NK-92 treated with Interleukin-12 subunit alpha and Interleukin-12 subunit beta, amount 100 ng/mL, for 24 hours (cell line): ENCODE measurements at regions not wholly inside any gene's neighbourhood (a gene's known extent, or its start where the extent isn't known, plus 50 kb on each side); places are given as distances from the start of the nearest gene placed in this dataset.

Experiments used
- DNase-seq: peaks from one replicate; lab custom pipeline; 2025; lab: John Stamatoyannopoulos, UW

- DNase-seq, result no peak
These were observed 109.8 kb downstream of the DUSP10 start for GRCh38 chr1:221632072-221632471.

GRCh38 chr1:221633841-221634409 lies 108.0 kb downstream of the DUSP10 start:
- no peak for DNase-seq

GRCh38 chr1:221634606-221635005 lies 107.3 kb downstream of the DUSP10 start:
- no peak for DNase-seq

GRCh38 chr1:221635305-221635704 lies 106.6 kb downstream of the DUSP10 start:
- DNase-seq, result no peak

- no peak for DNase-seq
These were observed 105.8 kb downstream of the DUSP10 start for GRCh38 chr1:221636096-221636495.

GRCh38 chr1:221636967-221637366 lies 104.9 kb downstream of the DUSP10 start:
- no peak for DNase-seq

GRCh38 chr1:221637641-221638041 lies 104.2 kb downstream of the DUSP10 start:
- no peak for DNase-seq

- no peak for DNase-seq
These were observed 103.3 kb downstream of the DUSP10 start for GRCh38 chr1:221638595-221638994.

- no peak for DNase-seq
These were observed 100.1 kb downstream of the DUSP10 start for GRCh38 chr1:221641811-221642210.

- DNase-seq, result no peak
These were observed 98.3 kb downstream of the DUSP10 start for GRCh38 chr1:221643404-221644144.

GRCh38 chr1:221644145-221644448 lies 97.8 kb downstream of the DUSP10 start:
- DNase-seq, result no peak

GRCh38 chr1:221644663-221645258 lies 97.1 kb downstream of the DUSP10 start:
- no peak for DNase-seq

- no peak for DNase-seq
These were observed 93.7 kb downstream of the DUSP10 start for GRCh38 chr1:221648201-221648600.
